SK-N-SH (cell line): ENCODE measurements at regions not wholly inside any gene's neighbourhood (a gene's known extent, or its start where the extent isn't known, plus 50 kb on each side); places are given as distances from the start of the nearest gene placed in this dataset.
"Not testable (repeated sequence)": the region's sequence is repeated elsewhere in the genome, so short reads cannot be mapped to it uniquely, and the experiment has no call there.

ENCODE experiments used
- CTCF ChIA-PET: fragments of 300-600, 350-600 bp; formaldehyde crosslinking; extraction: SDS; loops from one replicate; lab custom pipeline; 2021; lab: Yijun Ruan, JAX
- POLR2A ChIA-PET: fragments of 350-600 bp; sonication (Branson Sonifier 250); formaldehyde crosslinking; extraction: SDS; loops from one replicate; lab custom pipeline; 2020; ENCODE audit warnings: antibody characterized with exemption, inconsistent platforms; lab: Yijun Ruan, JAX
- DNase-seq: peaks from one replicate; pipeline ENCODE4 v3.0.0; 2012
- H2AFZ ChIP-seq: fragments of 200-600 bp; sonication (generic); 2 replicates; pipeline ENCODE4 v1.8.1; 2016; ENCODE audit warnings: antibody characterized with exemption, mild to moderate bottlenecking, low read depth
- H3F3A ChIP-seq: fragments of 200-600 bp; sonication (generic); replicated peaks from 2 replicates; pipeline ENCODE3; 2016; ENCODE audit warnings: antibody characterized with exemption, mild to moderate bottlenecking; ENCODE audit not compliant: insufficient read depth
- H3K27ac ChIP-seq, 2 experiments: fragments of 200-500 bp in 1 of 2; fragments of 200-600 bp in 1 of 2; sonication (Bioruptor generic) in 1 of 2; sonication (generic), shearing (Covaris generic) in 1 of 2; 2 replicates each; pipeline versions ENCODE4 v1.5.1 to v1.6.1; 2014 to 2016; ENCODE audit warnings: low read depth in 2 of 2, inconsistent platforms in 1 of 2, low read length in 1 of 2, mild to moderate bottlenecking in 1 of 2, mixed read lengths in 1 of 2
- H3K27me3 ChIP-seq: fragments of 200-600 bp; sonication (generic), shearing (Covaris generic); 2 replicates; pipeline ENCODE4 v1.6.1; 2016; ENCODE audit warnings: mixed run types; ENCODE audit not compliant: insufficient read depth
- H3K36me3 ChIP-seq, 2 experiments: fragments of 200-500 bp in 1 of 2; fragments of 200-600 bp in 1 of 2; sonication (Bioruptor generic) in 1 of 2; sonication (generic) in 1 of 2; replicated peaks in 1 of 2; 2 replicates each; pipeline versions ENCODE3 to v1.5.1; 2014 to 2016; ENCODE audit warnings: low read length in 1 of 2, mild to moderate bottlenecking in 1 of 2; ENCODE audit not compliant: insufficient read depth in 2 of 2, control insufficient read depth in 1 of 2
- H3K4me1 ChIP-seq, 2 experiments: fragments of 200-500 bp in 1 of 2; fragments of 200-600 bp in 1 of 2; sonication (Bioruptor generic) in 1 of 2; sonication (generic), shearing (Covaris generic) in 1 of 2; 2 replicates each; pipeline versions ENCODE4 v1.5.1 to v1.6.1; 2014 to 2016; ENCODE audit warnings: low read depth in 1 of 2, low read length in 1 of 2, mixed run types in 1 of 2; ENCODE audit not compliant: insufficient read depth in 2 of 2, control insufficient read depth in 1 of 2
- H3K4me2 ChIP-seq: fragments of 200-600 bp; sonication (generic), shearing (Covaris generic); 2 replicates; pipeline ENCODE4 v1.6.1; 2017; ENCODE audit warnings: mixed run types
- H3K4me3 ChIP-seq, 2 experiments: fragments of 200-500 bp in 1 of 2; fragments of 200-600 bp in 1 of 2; sonication (Bioruptor generic) in 1 of 2; sonication (generic), shearing (Covaris generic) in 1 of 2; 2 replicates each; pipeline versions ENCODE4 v1.5.1 to v1.8.1; 2014 to 2016; ENCODE audit warnings: low read depth in 2 of 2, inconsistent platforms in 1 of 2, low read length in 1 of 2, mild to moderate bottlenecking in 1 of 2, mixed read lengths in 1 of 2, moderate library complexity in 1 of 2
- H3K79me2 ChIP-seq: fragments of 200-600 bp; sonication (generic); 2 replicates; pipeline ENCODE4 v1.8.1; 2017; ENCODE audit warnings: mild to moderate bottlenecking; ENCODE audit not compliant: insufficient read depth
- H3K9ac ChIP-seq: fragments of 200-600 bp; sonication (generic); 2 replicates; pipeline ENCODE4 v1.6.1; 2017; ENCODE audit warnings: mixed run types
- H3K9me2 ChIP-seq: fragments of 200-600 bp; sonication (generic); 2 replicates; pipeline ENCODE4 v1.6.1; 2017; ENCODE audit warnings: mixed run types
- H3K9me3 ChIP-seq: fragments of 200-600 bp; sonication (generic); 2 replicates; pipeline ENCODE4 v1.6.1; 2017; ENCODE audit warnings: mixed run types, mild to moderate bottlenecking, moderate library complexity
- H4K20me1 ChIP-seq: fragments of 200-600 bp; sonication (generic); 2 replicates; pipeline ENCODE4 v1.6.1; 2017; ENCODE audit warnings: mild to moderate bottlenecking, mixed run types; ENCODE audit not compliant: insufficient read depth
- FOSL2 ChIP-seq: IDR thresholded peaks from 2 replicates; pipeline ENCODE4 v1.4.0; 2012; ENCODE audit warnings: low read depth, mild to moderate bottlenecking, moderate library complexity, borderline replicate concordance
- JUND ChIP-seq: IDR thresholded peaks from 2 replicates; pipeline ENCODE4 v1.4.0; 2012
- NFIC ChIP-seq: IDR thresholded peaks from 2 replicates; pipeline ENCODE4 v1.4.0; 2012; ENCODE audit warnings: borderline replicate concordance
- POLR2AphosphoS5 ChIP-seq: IDR thresholded peaks from 2 replicates; pipeline ENCODE4 v1.6.1; 2012; ENCODE audit warnings: low read depth, low read length
- SIN3A ChIP-seq: IDR thresholded peaks from 2 replicates; pipeline ENCODE4 v1.6.1; 2012; ENCODE audit warnings: low read depth, mild to moderate bottlenecking, low read length, moderate library complexity, borderline replicate concordance
- WGBS: methylation state at CpG from one replicate; pipeline ENCODE4 v1.1.6; 2017; ENCODE audit warnings: low lambda C conversion rate; 5-methylcytosine and 5-hydroxymethylcytosine counted together
- TF ChIP-seq, protein P1 (sequence below): IDR thresholded peaks from 2 replicates; pipeline ENCODE4 v1.4.0; 2012; ENCODE audit warnings: low read depth, borderline replicate concordance
- TF ChIP-seq, protein P2 (sequence below): IDR thresholded peaks from 2 replicates; pipeline ENCODE4 v1.6.1; 2012; ENCODE audit warnings: mild to moderate bottlenecking, low read depth, low read length, moderate library complexity

DNA sequence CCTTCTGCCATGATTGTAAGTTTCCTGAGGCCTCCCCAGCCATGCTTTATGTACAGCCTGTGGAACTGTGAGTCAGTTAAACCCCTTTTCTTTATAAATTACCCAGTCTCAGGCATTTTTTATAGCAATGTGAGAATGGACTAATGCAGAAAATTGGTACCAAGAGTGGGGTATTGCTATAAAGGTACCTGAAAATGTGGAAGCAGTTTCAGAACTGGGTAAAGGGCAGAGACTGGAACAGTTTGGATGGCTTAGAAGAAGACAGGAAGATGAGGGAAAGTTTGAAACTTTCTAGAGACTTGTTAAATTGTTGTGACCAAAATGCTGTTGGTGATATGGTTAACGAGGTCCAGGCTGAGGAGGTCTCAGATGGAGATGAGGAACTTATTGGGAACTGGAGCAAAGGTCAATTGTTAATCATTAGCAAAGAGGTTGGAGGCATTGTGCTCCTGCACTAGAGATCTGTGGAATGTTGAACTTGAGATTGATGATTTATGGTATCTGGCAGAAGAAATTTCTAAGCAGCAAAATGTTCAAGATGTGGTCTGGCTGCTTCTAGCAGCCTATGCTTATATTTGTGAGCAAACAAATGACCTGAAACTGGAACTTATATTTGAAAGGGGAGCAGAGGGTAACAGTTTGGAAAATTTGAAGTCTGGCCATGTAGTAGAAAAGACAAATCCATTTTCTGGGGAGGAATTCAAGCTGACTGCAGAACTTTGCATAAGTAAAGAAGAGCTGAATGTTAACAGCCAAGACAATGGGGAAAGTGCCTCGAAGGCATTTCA, 79.0 kb upstream of the GMDS start:
- peaks cover 7% of the 10 kb centered on the region; the same call in 1 of the 2 replicates for H3K9me3 ChIP-seq
- 2% methylated on average over 2 of the region's 2 CpGs for WGBS
- H3K27me3 ChIP-seq, result no peaks in the 10 kb centered on the region
- no peaks in the 10 kb centered on the region for H3K4me1 ChIP-seq
- ChIA-PET CTCF (interaction anchor here (1.2 kb wide), 1 partner anchor 30 kb away, joined by 3 read pairs; no protein-coding TSS in a partner anchor), POLR2A (no interaction called here)
- no peak for DNase-seq
- H3K4me2 ChIP-seq, result no peak overlapping the region
- H4K20me1 ChIP-seq, result no peaks in the 10 kb centered on the region
- H3F3A ChIP-seq, result no peaks in the 10 kb centered on the region
- H2AFZ ChIP-seq, result no peak overlapping the region
- H3K36me3 ChIP-seq, result no peaks in the 10 kb centered on the region
- no peak overlapping the region for H3K27ac ChIP-seq
- H3K79me2 ChIP-seq, result no peaks in the 10 kb centered on the region
- no peaks in the 10 kb centered on the region for H3K9me2 ChIP-seq
- H3K4me3 ChIP-seq, result no peak overlapping the region
- no peak overlapping the region for H3K9ac ChIP-seq
- no peak for TF ChIP-seq NFIC
- TF ChIP-seq JUND, result no peak
- TF ChIP-seq, protein P1, sequence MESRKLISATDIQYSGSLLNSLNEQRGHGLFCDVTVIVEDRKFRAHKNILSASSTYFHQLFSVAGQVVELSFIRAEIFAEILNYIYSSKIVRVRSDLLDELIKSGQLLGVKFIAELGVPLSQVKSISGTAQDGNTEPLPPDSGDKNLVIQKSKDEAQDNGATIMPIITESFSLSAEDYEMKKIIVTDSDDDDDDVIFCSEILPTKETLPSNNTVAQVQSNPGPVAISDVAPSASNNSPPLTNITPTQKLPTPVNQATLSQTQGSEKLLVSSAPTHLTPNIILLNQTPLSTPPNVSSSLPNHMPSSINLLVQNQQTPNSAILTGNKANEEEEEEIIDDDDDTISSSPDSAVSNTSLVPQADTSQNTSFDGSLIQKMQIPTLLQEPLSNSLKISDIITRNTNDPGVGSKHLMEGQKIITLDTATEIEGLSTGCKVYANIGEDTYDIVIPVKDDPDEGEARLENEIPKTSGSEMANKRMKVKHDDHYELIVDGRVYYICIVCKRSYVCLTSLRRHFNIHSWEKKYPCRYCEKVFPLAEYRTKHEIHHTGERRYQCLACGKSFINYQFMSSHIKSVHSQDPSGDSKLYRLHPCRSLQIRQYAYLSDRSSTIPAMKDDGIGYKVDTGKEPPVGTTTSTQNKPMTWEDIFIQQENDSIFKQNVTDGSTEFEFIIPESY, result no peak
- TF ChIP-seq, protein P2, sequence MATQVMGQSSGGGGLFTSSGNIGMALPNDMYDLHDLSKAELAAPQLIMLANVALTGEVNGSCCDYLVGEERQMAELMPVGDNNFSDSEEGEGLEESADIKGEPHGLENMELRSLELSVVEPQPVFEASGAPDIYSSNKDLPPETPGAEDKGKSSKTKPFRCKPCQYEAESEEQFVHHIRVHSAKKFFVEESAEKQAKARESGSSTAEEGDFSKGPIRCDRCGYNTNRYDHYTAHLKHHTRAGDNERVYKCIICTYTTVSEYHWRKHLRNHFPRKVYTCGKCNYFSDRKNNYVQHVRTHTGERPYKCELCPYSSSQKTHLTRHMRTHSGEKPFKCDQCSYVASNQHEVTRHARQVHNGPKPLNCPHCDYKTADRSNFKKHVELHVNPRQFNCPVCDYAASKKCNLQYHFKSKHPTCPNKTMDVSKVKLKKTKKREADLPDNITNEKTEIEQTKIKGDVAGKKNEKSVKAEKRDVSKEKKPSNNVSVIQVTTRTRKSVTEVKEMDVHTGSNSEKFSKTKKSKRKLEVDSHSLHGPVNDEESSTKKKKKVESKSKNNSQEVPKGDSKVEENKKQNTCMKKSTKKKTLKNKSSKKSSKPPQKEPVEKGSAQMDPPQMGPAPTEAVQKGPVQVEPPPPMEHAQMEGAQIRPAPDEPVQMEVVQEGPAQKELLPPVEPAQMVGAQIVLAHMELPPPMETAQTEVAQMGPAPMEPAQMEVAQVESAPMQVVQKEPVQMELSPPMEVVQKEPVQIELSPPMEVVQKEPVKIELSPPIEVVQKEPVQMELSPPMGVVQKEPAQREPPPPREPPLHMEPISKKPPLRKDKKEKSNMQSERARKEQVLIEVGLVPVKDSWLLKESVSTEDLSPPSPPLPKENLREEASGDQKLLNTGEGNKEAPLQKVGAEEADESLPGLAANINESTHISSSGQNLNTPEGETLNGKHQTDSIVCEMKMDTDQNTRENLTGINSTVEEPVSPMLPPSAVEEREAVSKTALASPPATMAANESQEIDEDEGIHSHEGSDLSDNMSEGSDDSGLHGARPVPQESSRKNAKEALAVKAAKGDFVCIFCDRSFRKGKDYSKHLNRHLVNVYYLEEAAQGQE, result no peak
- TF ChIP-seq SIN3A, result no peak
- TF ChIP-seq FOSL2, result no peak
- no peak for TF ChIP-seq POLR2AphosphoS5

DNA sequence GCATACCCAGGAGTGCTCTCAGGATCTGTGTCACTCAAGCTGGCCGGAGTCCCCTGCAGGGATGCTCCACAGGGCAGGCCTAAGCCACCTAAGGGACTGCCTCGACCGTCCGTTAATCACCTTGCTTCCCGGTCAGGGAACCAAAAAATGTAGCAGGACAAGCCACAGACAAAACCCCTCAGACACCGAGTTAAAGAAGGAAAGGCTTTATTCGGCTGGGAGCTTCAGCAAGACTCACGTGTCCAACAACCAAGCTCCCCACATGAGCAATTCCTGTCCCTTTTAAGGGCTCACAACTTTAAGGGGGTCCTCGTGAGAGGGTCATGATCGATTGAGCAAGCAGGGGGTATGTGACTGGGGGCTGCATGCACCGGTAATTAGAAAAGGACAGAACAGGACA, 72.1 kb upstream of the GMDS start:
- DNase-seq, H3F3A ChIP-seq, H2AFZ ChIP-seq, H3K36me3 ChIP-seq, H3K4me3 ChIP-seq, H4K20me1 ChIP-seq, H3K27ac ChIP-seq, H3K4me2 ChIP-seq, H3K4me1 ChIP-seq, H3K79me2 ChIP-seq, H3K9me3 ChIP-seq, POLR2A ChIA-PET, H3K27me3 ChIP-seq, H3K9me2 ChIP-seq, H3K9ac ChIP-seq: not testable (repeated sequence)
- WGBS, result 47% methylated on average over 8 of the region's 11 CpGs
- CTCF ChIA-PET, result interaction anchor here (0.7 kb wide), 1 partner anchor 12 kb away, joined by 3 read pairs; no protein-coding TSS in a partner anchor
